ENCODE measurements at regions not wholly inside any gene's neighbourhood (a gene's known extent, or its start where the extent isn't known, plus 50 kb on each side); places are given as distances from the start of the nearest gene placed in this dataset.

DNA sequence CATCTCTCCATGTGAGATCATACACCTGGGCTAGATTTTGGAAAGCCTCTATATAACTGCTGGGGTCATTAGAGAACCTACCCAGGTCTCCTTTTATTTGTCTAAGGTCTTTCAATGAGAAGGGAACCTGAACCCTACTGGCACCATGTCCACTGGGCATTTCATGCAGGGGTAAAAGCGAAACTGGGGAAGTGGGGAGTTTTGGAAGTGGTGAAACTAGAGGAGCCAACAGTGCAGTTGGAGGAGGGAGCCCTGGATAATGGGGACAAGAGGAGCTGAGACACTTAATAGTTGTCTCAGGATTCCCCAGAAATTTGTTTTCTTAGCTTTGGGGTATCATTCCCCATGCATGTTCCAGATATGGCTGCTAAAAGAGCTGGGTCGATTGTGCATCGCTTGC, 169.0 kb upstream of the NREP start:
- no peak for TF ChIP-seq TAF1 (IDR thresholded peaks at IDR 0.05; ENCODE audit: borderline replicate concordance, low read depth, low read length)
- no peak for TF ChIP-seq POLR2A (IDR thresholded peaks at IDR 0.05; ENCODE audit: low read depth, low read length)
